ENCODE measurements at regions not wholly inside any gene's neighbourhood (a gene's known extent, or its start where the extent isn't known, plus 50 kb on each side); places are given as distances from the start of the nearest gene placed in this dataset.

GRCh38 chr4:84126061-84126787 is 372.9 kb downstream of the NKX6-1 start:
- Histone ChIP-seq H2BK20ac (ENCODE audit: low read depth, low read length) (no peak overlapping the region), H3K27me3 (ENCODE audit: control insufficient read depth, insufficient read depth, low read length) (no peaks in the 10 kb centered on the region), H3K56ac (ENCODE audit: extremely low read depth, insufficient read depth, low read length) (no peak overlapping the region), H3K4ac (ENCODE audit: low read depth, low read length) (no peak overlapping the region), H3K23ac (ENCODE audit: low read depth, low read length) (no peak overlapping the region), H3K27ac (ENCODE audit: insufficient read depth, low read length) (no peak overlapping the region), H3K9me1 (ENCODE audit: insufficient read depth, low read length) (no peaks in the 10 kb centered on the region), H3K4me2 (ENCODE audit: low read depth, low read length) (no peak overlapping the region), H2BK5ac (ENCODE audit: low read depth, low read length, poor library complexity, severe bottlenecking) (no peak overlapping the region), H2AFZ (replicated peaks; ENCODE audit: low read length, poor library complexity) (no peak overlapping the region), H4K20me1 (ENCODE audit: insufficient read depth, low read length) (no peaks in the 10 kb centered on the region), H3K14ac (replicated peaks; ENCODE audit: low read depth, low read length) (no peak overlapping the region), H2BK15ac (ENCODE audit: low read depth, low read length) (no peak overlapping the region), H4K91ac (ENCODE audit: insufficient read depth, low read depth, low read length) (no peak overlapping the region), H4K8ac (ENCODE audit: low read depth in 2 of 2, low read length in 2 of 2) (no peak overlapping the region), H4K5ac (ENCODE audit: low read depth, low read length) (no peak overlapping the region), H3K4me3 (ENCODE audit: insufficient read depth, low read depth, low read length) (no peak overlapping the region), H2BK120ac (ENCODE audit: low read depth, low read length) (no peak overlapping the region), H2AK5ac (ENCODE audit: low read depth, low read length) (no peak overlapping the region), H3K9me3 (ENCODE audit: control insufficient read depth, insufficient read depth, low read length) (no peaks in the 10 kb centered on the region), H3K36me3 (ENCODE audit: control insufficient read depth, insufficient read depth, low read length) (no peaks in the 10 kb centered on the region), H3K79me1 (ENCODE audit: low read depth in 1 of 2, low read length in 2 of 2) (no peaks in the 10 kb centered on the region), H3K9ac (ENCODE audit: low read depth, low read length) (no peak overlapping the region), H2AK9ac (replicated peaks; ENCODE audit: low read depth, low read length, poor library complexity) (no peak overlapping the region), H3K18ac (ENCODE audit: low read depth, low read length) (no peak overlapping the region), H3K4me1 (ENCODE audit: control insufficient read depth, insufficient read depth, low read length) (no peaks in the 10 kb centered on the region)
- ATAC-seq (ENCODE audit: low read depth): no peak
- 90% methylated on average over 1 of the region's 5 CpGs; no CpG with 5 or more reads in 1 of the 2 experiments for WGBS, 2 experiments (ENCODE audit: extremely low coverage in 2 of 2, insufficient read length in 1 of 2)
- dilution Hi-C loops (cut with HindIII; ENCODE audit: low sequenced_read_pairs, unreplicated experiment) (no loop called here), in situ Hi-C loops (cut with MboI; ENCODE audit: low sequenced_read_pairs) (no loop called here), intact Hi-C loops (cut with micrococcal nuclease) (no loop called here)
- TF ChIP-seq MXI1 (IDR thresholded peaks at IDR 0.05; ENCODE audit: borderline replicate concordance, low read depth, low read length) (no peak), POLR2A (IDR thresholded peaks at IDR 0.05; ENCODE audit: low read depth, low read length) (no peak), MAZ (IDR thresholded peaks at IDR 0.05; ENCODE audit: borderline replicate concordance, low read depth, low read length) (no peak), FOS (IDR thresholded peaks at IDR 0.05; ENCODE audit: low read depth, low read length) (no peak), NFE2L2 (IDR thresholded peaks at IDR 0.05; ENCODE audit: low read depth, low read length) (no peak), SMC3 (IDR thresholded peaks at IDR 0.05; ENCODE audit: low read depth, low read length) (no peak), RFX5 (IDR thresholded peaks at IDR 0.05; ENCODE audit: low read depth, low read length) (no peak)
- TF ChIP-seq, protein P1, sequence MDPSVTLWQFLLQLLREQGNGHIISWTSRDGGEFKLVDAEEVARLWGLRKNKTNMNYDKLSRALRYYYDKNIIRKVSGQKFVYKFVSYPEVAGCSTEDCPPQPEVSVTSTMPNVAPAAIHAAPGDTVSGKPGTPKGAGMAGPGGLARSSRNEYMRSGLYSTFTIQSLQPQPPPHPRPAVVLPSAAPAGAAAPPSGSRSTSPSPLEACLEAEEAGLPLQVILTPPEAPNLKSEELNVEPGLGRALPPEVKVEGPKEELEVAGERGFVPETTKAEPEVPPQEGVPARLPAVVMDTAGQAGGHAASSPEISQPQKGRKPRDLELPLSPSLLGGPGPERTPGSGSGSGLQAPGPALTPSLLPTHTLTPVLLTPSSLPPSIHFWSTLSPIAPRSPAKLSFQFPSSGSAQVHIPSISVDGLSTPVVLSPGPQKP (IDR thresholded peaks at IDR 0.05; ENCODE audit: borderline replicate concordance, low read depth, low read length): no peak
- no TSS peak for BruUV-seq (replicated peaks)
- ChIA-PET CTCF (no interaction called here), POLR2A (ENCODE audit: unreplicated experiment) (no interaction called here)
- no peak for DNase-seq

Data from IMR-90 (cell line).